NCI-H2171 treated with DMSO at 0.1 percent for 48 hours (cell line): ENCODE measurements at regions not wholly inside any gene's neighbourhood (a gene's known extent, or its start where the extent isn't known, plus 50 kb on each side); places are given as distances from the start of the nearest gene placed in this dataset.

ENCODE experiments used
- DNase-seq: peaks from one replicate; lab custom pipeline; 2025; lab: John Stamatoyannopoulos, UW

- DNase-seq, result no peak
Measured at GRCh38 chr4:166628454-166628853, 605.8 kb downstream of the SPOCK3 start.

DNA sequence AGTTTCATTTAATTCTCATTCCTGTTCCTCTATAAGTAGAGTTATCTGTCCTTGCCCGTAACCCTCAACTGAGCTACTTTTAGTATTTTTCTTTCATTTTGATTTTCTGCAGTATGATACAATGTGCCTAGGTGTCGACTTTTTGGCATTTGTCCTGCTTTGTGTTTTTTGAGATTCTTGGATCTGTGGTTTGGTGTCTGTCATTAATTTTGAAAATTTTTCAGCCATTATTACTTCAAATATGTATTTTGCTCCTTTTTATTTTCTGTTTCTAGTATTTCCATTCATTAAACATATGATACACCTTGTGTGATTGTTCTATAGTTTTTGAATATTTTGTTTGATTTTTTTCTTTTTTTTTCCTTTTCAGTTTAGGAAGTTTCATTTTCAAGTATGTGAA is 598.9 kb downstream of the SPOCK3 start:
- no peak for DNase-seq

- DNase-seq, result no peak
Measured at GRCh38 chr4:166637816-166638215, 596.5 kb downstream of the SPOCK3 start.

DNA sequence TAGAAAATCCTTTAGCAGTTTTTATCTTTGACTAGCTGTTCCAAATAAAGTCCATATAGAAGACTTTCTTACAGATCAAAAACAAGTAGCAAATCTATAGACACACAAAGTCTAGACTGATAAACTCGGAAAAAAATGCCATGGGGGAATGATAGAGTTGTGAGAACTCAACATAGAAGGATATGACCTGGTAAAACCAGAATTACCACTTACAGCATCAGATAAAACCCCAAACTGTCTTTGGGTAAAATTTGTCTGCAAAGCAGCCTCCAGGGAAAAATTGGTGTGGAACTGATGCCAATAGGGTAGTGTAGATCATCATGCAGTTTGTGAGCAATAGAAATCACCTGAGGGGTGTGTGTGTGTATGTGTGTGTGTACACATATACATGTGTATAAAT is 579.1 kb downstream of the SPOCK3 start:
- DNase-seq, result no peak

GRCh38 chr4:166655705-166656104 is 578.6 kb downstream of the SPOCK3 start:
- DNase-seq, result no peak

DNA sequence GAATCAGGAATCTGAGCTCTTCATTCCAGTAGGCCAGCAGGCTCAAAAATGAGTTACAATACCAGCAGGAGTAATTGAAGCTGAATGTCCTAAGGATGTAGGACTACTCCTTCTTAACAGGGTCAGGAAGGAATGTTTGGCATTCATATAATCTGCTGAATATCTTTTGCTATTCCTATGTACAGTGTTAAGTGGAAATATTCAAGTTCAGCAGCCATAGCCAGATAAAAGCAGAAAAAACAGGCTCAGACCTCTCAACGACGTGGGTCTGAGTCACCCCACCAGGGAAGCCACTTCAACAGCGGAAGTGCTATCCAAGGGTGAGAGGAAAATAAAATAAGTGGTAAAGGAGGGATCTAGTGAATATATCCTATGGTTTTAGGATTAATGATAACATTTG is 577.0 kb downstream of the SPOCK3 start:
- no peak for DNase-seq

DNA sequence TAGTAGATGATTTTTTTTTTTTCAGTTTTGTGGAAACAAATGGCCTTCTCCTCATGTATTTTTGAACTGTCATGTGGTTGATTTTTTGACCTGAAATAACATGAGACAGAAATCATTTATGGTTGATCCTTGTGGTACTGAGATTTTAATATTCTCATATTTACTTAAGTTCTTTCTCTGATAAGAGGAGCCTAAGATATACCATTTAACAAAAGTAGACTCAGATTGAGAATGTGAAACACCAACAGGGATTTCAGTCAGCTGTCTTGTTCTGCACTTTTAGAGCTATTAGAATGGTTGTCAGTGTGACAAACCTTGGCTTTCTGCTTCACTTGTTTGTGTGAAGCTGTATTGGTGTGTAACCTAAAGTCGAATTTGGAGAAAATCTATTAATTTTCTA is 575.7 kb downstream of the SPOCK3 start:
- DNase-seq, result no peak

- no peak for DNase-seq
Measured at GRCh38 chr4:166662266-166662843, 571.9 kb downstream of the SPOCK3 start.

GRCh38 chr4:166670341-166670740 is 564.0 kb downstream of the SPOCK3 start:
- DNase-seq, result no peak

- no peak for DNase-seq
Measured at GRCh38 chr4:166673911-166674310, 560.4 kb downstream of the SPOCK3 start.

GRCh38 chr4:166675411-166675810 is 558.9 kb downstream of the SPOCK3 start:
- no peak for DNase-seq

- DNase-seq, result no peak
Measured at GRCh38 chr4:166680796-166681195, 553.5 kb downstream of the SPOCK3 start.

- DNase-seq, result no peak
Measured at GRCh38 chr4:166682200-166682599, 552.1 kb downstream of the SPOCK3 start.
